Effector memory CD4-positive, alpha-beta T cell (primary cell): ENCODE measurements at regions not wholly inside any gene's neighbourhood (a gene's known extent, or its start where the extent isn't known, plus 50 kb on each side); places are given as distances from the start of the nearest gene placed in this dataset.
"Not testable (repeated sequence)": the region's sequence is repeated elsewhere in the genome, so short reads cannot be mapped to it uniquely, and the experiment has no call there.

Experiments used
- DNase-seq, 3 donors: peaks; one replicate each; pipeline ENCODE4 v3.0.0-alpha.2; 2020
- H3K27ac ChIP-seq: 2 replicates; pipeline ENCODE4 v1.7.0; 2013; ENCODE audit warnings: mild to moderate bottlenecking, low read length, moderate library complexity; ENCODE audit not compliant: insufficient read depth, poor library complexity, severe bottlenecking
- H3K27me3 ChIP-seq: replicated peaks from 2 replicates; pipeline ENCODE4 v1.7.0; 2013; ENCODE audit warnings: mild to moderate bottlenecking, low read length; ENCODE audit not compliant: insufficient read depth, control insufficient read depth, poor library complexity, severe bottlenecking
- H3K36me3 ChIP-seq: 2 replicates; pipeline ENCODE4 v1.7.0; 2013; ENCODE audit warnings: mild to moderate bottlenecking, low read length, moderate library complexity; ENCODE audit not compliant: control insufficient read depth, insufficient read depth
- H3K4me1 ChIP-seq: 2 replicates; pipeline ENCODE4 v1.7.0; 2013; ENCODE audit warnings: low read length, mild to moderate bottlenecking; ENCODE audit not compliant: control insufficient read depth, insufficient read depth, poor library complexity, severe bottlenecking
- H3K4me3 ChIP-seq: 2 replicates; pipeline ENCODE4 v1.7.0; 2013; ENCODE audit warnings: low read length, low read depth, mild to moderate bottlenecking; ENCODE audit not compliant: insufficient read depth, poor library complexity, severe bottlenecking
- H3K9me3 ChIP-seq: 2 replicates; pipeline ENCODE4 v1.7.0; 2013; ENCODE audit warnings: mild to moderate bottlenecking, low read length, moderate library complexity; ENCODE audit not compliant: control insufficient read depth

DNA sequence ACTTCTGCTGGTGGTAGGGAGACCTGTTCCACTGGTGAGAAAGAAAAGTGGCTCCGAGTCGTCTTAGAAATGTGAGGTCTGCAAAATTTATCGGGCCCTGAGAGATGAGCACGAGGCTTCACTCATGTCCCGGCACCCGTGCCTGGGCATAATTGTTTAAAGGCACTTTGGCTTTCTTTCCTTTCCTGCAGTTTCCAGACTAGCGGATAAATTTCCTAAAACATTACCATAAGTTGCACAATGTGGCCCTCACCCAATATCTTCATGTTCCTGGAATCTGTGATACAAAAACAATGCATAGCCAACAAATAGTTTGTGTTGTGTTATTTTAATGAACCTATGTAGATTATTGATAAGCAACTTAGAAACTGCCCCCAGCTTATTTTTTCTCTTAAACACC lies 52.6 kb upstream of the GOLGA8O start:
- not testable (repeated sequence) for H3K9me3 ChIP-seq, H3K27ac ChIP-seq, H3K36me3 ChIP-seq, H3K4me1 ChIP-seq, H3K4me3 ChIP-seq, H3K27me3 ChIP-seq, DNase-seq

DNA sequence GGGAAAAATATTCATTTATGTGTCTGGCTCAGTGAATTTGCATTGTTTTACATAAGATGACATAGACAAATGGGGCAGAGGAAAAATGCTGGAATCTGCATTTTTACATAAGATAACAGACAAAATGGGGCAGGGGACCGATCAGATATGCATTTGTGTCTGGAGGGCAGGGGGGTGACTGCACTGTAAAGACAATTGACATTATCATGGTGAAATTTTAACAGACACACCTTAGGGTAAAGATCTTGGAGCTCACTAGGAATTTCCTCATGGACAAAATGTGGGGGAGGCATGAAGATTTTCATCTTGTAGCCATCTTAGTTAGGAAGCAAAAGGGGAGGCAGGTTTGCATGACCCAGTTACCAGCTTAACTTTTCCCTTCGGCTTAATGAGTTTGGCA lies 51.4 kb upstream of the GOLGA8O start:
- H3K4me1 ChIP-seq, H3K27me3 ChIP-seq, H3K9me3 ChIP-seq, H3K27ac ChIP-seq, H3K4me3 ChIP-seq, H3K36me3 ChIP-seq, DNase-seq: not testable (repeated sequence)

DNA sequence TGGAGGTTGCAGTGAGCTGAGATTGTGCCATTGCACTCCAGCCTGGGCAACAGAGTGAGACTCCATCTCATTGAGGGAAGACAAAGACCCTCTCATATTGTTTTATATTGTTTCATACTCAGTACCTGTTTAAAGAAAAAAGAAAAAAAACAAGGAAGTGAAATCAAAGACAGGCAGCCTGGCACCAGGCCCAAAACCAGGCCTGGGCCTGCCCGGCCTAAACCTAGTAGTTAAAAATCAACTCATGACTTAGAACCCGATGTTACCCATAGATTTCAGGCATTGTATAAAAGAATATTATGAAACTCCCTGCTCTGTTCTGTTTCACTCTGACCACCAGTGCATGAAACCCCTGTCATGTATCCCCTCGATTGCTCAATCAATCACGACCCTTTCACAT lies 50.2 kb upstream of the GOLGA8O start:
- not testable (repeated sequence) for H3K27me3 ChIP-seq, DNase-seq, H3K4me3 ChIP-seq, H3K27ac ChIP-seq, H3K36me3 ChIP-seq, H3K9me3 ChIP-seq, H3K4me1 ChIP-seq
